ENCODE measurements at regions not wholly inside any gene's neighbourhood (a gene's known extent, or its start where the extent isn't known, plus 50 kb on each side); places are given as distances from the start of the nearest gene placed in this dataset.
A peak's percentile ranks its signal among the peaks of the same experiment; 100 is the strongest.
"Not testable (repeated sequence)": the region's sequence is repeated elsewhere in the genome, so short reads cannot be mapped to it uniquely, and the experiment has no call there.

DNA sequence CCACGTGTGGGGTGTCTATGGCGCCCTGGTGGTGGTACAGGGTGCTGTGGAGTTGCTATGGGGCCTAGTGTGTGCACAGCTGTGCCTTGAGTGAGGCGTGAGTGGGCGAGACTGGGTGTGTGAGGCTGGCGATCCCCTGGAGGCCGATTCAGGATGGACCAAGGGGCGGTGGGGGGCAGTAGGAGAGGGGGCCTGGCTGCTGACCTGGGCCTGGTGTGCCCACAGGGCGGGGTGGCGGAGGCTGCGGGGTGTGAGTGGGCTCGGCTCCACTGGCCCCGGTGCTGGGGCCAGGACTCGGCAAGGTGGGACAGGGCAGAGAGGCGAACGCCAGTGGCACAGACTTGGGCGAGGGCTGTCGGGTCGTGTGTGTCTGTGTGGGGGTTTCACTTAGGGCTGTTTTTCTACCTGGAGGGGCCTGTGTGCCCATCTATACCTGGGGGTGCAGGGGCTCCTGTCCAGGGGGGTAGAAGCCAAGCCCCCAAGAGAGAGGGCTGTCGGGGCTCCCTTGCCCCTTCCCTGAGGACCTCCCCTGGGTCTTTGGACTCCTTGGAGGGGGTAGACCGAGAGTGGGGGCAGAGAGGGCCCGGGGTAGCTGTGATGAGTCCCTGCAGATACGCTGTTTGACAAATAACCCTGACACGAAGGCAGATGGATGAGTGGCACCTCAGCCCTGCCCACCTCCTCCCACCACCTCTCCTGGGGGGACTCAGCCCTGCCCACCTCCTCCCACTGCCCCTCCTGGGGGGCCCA lies 194.6 kb downstream of the TMEM121 start:
- not testable (repeated sequence) for H3K27ac Mint-ChIP-seq (ENCODE audit: unreplicated experiment); H3K4me1 Mint-ChIP-seq (ENCODE audit: unreplicated experiment); H3K9me3 Mint-ChIP-seq (ENCODE audit: unreplicated experiment); DNase-seq (ENCODE audit: extremely low spot score, unreplicated experiment); H3K4me3 Mint-ChIP-seq (ENCODE audit: unreplicated experiment); H3K36me3 Mint-ChIP-seq (ENCODE audit: unreplicated experiment); H3K27me3 Mint-ChIP-seq (ENCODE audit: unreplicated experiment)

DNA sequence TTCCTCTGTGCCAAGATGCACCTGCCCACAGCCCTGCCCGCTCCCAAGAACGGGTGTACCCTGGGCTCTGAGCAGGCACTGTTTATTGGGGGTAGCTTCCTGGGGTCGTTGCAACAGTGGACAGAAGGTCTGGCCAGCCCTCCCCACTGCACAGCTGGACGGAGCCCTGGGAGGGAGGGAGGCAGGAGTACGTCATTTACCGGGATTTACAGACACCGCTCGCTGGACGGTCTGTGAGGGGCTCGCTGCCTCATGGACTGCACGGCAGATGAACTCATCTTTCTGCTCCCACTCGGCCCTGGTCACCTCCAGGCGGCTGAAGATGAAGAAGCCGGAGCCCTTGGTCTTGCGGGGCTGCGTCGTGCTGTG lies 195.2 kb downstream of the TMEM121 start:
- DNase-seq (ENCODE audit: extremely low spot score, unreplicated experiment); H3K4me3 Mint-ChIP-seq (ENCODE audit: unreplicated experiment); H3K4me1 Mint-ChIP-seq (ENCODE audit: unreplicated experiment); H3K27ac Mint-ChIP-seq (ENCODE audit: unreplicated experiment); H3K9me3 Mint-ChIP-seq (ENCODE audit: unreplicated experiment); H3K36me3 Mint-ChIP-seq (ENCODE audit: unreplicated experiment); H3K27me3 Mint-ChIP-seq (ENCODE audit: unreplicated experiment): not testable (repeated sequence)

DNA sequence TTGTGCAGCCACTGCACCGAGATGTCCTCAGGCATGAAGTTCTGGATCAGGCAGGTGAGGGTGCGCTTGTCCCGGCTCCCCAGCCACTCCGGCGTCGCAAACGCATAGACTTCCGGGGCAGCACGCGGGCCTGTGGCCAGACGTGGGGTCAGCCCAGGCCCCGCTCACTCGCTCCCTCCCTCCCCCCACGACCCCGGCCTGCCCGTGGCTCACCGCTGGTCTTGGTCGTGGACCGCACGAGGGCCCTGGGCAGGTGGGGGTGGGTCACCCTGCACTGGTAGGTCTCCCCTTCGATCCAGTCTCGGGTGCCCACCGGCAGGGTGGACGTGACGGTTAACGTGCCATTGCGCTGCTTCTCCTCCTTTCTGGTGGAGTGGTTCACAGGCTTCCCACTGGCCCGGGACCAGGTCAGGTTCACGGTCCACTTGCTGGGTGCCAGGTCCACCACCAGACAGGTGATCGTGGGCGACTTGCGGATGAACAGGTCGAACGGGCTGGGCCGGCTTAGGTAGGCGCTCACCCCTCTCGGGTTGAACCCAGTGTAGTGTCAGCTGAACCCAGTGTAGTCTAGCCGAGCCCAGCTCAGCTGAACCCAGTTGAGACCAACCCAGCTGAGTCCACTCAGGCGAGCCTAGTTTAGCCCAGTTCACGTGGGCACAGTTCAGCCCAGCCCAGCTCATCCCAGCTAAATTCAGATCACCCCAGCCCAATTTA lies 195.8 kb downstream of the TMEM121 start:
- not testable (repeated sequence) for H3K4me3 Mint-ChIP-seq (ENCODE audit: unreplicated experiment); H3K27me3 Mint-ChIP-seq (ENCODE audit: unreplicated experiment); DNase-seq (ENCODE audit: extremely low spot score, unreplicated experiment); H3K36me3 Mint-ChIP-seq (ENCODE audit: unreplicated experiment); H3K27ac Mint-ChIP-seq (ENCODE audit: unreplicated experiment); H3K4me1 Mint-ChIP-seq (ENCODE audit: unreplicated experiment); H3K9me3 Mint-ChIP-seq (ENCODE audit: unreplicated experiment)

DNA sequence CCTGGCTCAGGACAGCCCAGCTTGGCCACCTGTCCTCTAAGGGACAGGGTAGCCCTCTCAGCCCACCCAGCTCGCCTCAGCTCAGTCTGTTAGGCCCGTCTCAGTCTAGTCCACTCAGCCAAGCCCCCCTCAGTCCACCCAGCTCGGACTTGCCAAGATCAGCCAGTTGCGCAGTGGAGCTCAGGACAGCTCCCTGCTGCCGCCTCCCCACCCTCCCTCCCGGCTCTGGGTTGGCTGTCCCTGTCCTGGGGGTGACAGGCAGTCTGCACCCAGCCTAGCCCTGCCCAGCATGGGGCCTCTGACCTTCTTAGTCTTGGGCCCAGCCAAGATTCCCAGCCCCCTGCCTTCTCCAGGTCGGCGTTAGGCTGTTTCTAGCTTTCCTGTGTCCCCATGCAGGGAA lies 196.9 kb downstream of the TMEM121 start:
- H3K4me1 Mint-ChIP-seq (ENCODE audit: unreplicated experiment); H3K27ac Mint-ChIP-seq (ENCODE audit: unreplicated experiment); H3K36me3 Mint-ChIP-seq (ENCODE audit: unreplicated experiment); DNase-seq (ENCODE audit: extremely low spot score, unreplicated experiment); H3K4me3 Mint-ChIP-seq (ENCODE audit: unreplicated experiment); H3K27me3 Mint-ChIP-seq (ENCODE audit: unreplicated experiment): not testable (repeated sequence)
- H3K9me3 Mint-ChIP-seq (ENCODE audit: unreplicated experiment) = peaks cover 15% of the 10 kb centered on the region

DNA sequence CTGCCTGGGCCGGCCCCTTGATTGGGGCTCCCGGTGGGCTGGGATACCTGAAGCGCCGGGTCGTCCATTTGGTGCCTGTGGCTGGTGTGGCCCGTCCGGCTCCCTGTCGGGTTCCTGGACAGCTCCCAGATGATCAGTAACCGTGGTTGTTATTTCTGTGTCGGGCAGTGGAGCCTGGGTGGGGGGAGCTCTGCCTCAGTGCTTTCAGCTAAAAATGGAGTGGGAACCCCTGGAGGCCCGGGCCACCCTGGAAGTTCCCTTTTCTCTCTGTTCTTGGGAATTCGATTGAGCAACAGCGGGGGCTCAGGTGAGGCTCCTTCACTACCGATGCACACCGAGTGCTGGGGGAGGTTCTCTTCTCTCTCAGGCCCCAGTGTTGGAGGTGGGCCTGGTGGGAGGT lies 197.4 kb downstream of the TMEM121 start:
- not testable (repeated sequence) for H3K4me1 Mint-ChIP-seq (ENCODE audit: unreplicated experiment); H3K4me3 Mint-ChIP-seq (ENCODE audit: unreplicated experiment); H3K27me3 Mint-ChIP-seq (ENCODE audit: unreplicated experiment); H3K27ac Mint-ChIP-seq (ENCODE audit: unreplicated experiment); DNase-seq (ENCODE audit: extremely low spot score, unreplicated experiment); H3K36me3 Mint-ChIP-seq (ENCODE audit: unreplicated experiment)
- peaks cover 19% of the 10 kb centered on the region for H3K9me3 Mint-ChIP-seq (ENCODE audit: unreplicated experiment)

DNA sequence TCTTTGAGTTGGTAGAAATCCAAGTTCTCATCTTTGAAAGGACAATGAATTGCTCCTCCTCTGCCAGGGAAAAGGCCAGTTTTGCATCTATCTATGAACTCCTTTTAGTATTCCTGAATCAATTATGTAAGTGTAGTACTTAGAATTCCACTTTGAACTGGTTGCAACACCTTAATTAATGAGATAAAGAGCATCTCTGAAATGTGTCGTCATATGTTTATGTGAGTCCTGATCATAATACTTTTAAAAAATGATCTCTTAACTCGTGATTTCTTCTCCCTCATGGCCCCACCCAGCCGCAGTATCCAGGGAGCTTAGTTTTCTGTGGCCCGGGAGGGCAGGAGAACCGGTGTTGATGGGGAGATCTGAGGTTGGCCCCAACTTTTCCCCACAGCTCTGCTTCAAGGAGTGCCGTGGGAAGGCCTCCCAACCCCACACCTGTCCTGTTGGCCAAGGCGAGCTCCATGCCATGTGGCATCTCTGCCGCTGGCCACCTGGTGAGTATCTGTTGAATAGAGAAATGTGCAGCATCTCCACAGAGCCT lies 203.5 kb downstream of the TMEM121 start:
- not testable (repeated sequence) for H3K4me1 Mint-ChIP-seq (ENCODE audit: unreplicated experiment); H3K4me3 Mint-ChIP-seq (ENCODE audit: unreplicated experiment); H3K36me3 Mint-ChIP-seq (ENCODE audit: unreplicated experiment); H3K27me3 Mint-ChIP-seq (ENCODE audit: unreplicated experiment); H3K27ac Mint-ChIP-seq (ENCODE audit: unreplicated experiment); DNase-seq (ENCODE audit: extremely low spot score, unreplicated experiment)
- peaks cover 30% of the 10 kb centered on the region for H3K9me3 Mint-ChIP-seq (ENCODE audit: unreplicated experiment)

DNA sequence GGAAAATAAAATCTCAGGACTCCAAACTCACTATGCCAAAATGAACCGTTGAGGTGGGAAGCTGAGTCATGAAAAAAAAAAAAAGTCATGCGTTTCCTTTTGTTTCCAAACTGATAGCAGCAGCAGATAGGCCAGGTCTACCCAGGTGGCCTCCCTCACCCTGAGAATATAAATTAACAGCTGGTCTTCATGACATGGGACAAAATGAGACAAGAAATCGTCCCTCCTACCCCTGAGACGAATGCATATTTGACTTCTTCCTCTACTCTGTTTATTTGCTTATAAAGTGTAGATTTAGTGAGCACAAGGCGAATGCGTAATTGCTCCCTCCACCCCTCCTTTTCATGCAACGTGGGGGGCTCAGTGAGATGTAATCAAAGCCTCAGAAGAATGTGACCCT lies 204.3 kb downstream of the TMEM121 start:
- not testable (repeated sequence) for H3K27me3 Mint-ChIP-seq (ENCODE audit: unreplicated experiment); H3K27ac Mint-ChIP-seq (ENCODE audit: unreplicated experiment); DNase-seq (ENCODE audit: extremely low spot score, unreplicated experiment); H3K36me3 Mint-ChIP-seq (ENCODE audit: unreplicated experiment); H3K4me1 Mint-ChIP-seq (ENCODE audit: unreplicated experiment); H3K4me3 Mint-ChIP-seq (ENCODE audit: unreplicated experiment)
- peaks cover 29% of the 10 kb centered on the region for H3K9me3 Mint-ChIP-seq (ENCODE audit: unreplicated experiment)

DNA sequence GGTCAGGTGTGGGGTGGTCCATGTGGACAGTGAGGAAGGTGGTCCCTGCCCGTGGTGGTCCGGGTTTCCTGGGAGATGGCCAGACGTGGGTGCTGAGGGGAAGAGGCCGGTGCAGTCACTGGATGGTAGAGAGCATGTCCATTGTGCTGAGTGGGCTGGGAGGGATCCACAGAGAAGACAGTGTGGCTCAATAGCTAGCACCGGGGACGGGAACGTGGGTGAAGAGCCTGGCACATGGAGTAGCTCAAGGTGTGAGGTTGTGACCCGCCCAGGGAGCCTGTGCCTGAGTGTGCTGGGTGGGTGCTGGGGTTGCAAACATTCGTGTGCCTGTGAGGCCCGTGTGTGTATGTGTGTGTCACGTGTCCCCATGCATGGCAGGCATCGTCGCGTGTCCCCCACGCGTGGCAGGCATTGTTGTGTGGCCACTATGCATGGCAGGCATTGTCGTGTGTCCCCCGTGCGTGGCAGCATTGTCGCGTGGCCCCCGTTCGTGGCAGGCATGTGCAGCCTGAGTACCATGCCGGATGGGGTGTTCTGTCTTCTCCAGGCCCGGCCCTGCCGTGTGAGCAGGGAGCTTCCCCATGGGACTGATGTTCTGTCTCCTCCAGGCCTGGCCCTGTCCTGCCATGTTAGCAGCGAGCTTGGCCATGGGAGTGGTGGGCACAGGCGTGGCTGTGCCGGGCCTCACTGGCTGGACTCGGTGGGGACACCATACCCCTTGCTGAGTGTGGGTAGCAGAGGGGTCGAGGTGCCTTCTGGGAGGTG lies 205.0 kb downstream of the TMEM121 start:
- H3K36me3 Mint-ChIP-seq (ENCODE audit: unreplicated experiment); H3K4me1 Mint-ChIP-seq (ENCODE audit: unreplicated experiment); H3K27ac Mint-ChIP-seq (ENCODE audit: unreplicated experiment); H3K27me3 Mint-ChIP-seq (ENCODE audit: unreplicated experiment); H3K4me3 Mint-ChIP-seq (ENCODE audit: unreplicated experiment): not testable (repeated sequence)
- peak; percentile 75 for DNase-seq (ENCODE audit: extremely low spot score, unreplicated experiment)
- H3K9me3 Mint-ChIP-seq (ENCODE audit: unreplicated experiment) = peaks cover 29% of the 10 kb centered on the region

Data from osteocyte (in vitro differentiated cells).